Astrocyte of the spinal cord (primary cell): ENCODE measurements at regions not wholly inside any gene's neighbourhood (a gene's known extent, or its start where the extent isn't known, plus 50 kb on each side); places are given as distances from the start of the nearest gene placed in this dataset.

Source experiments
- DNase-seq: peaks from one replicate; pipeline ENCODE4 v3.0.0; 2011; ENCODE audit warnings: low read depth, low spot score
- H3K4me3 ChIP-seq: 2 replicates; pipeline ENCODE4 v1.5.1; 2011; ENCODE audit warnings: low read depth, mild to moderate bottlenecking, low read length, moderate library complexity
- CTCF ChIP-seq: IDR thresholded peaks from 2 replicates; pipeline ENCODE4 v1.5.1; 2012; ENCODE audit warnings: low read depth, mild to moderate bottlenecking, low read length, inconsistent platforms
- in situ Hi-C: cut with HindIII; loops from 2 replicates; pipeline ENCODE4 v1.10.0; 2017; ENCODE audit warnings: low sequenced_read_pairs

- in situ Hi-C loops = no loop called here
These were observed 230.8 kb upstream of the CST7 start for GRCh38 chr20:24718277-24718676.

GRCh38 chr20:24718696-24719095 lies 230.4 kb upstream of the CST7 start:
- no peak for DNase-seq
- in situ Hi-C loops = no loop called here
- no peak for TF ChIP-seq CTCF
- no peak overlapping the region for H3K4me3 ChIP-seq

More at GRCh38 chr20:24718277-24718676, 230.8 kb upstream of the CST7 start:
- no peak for DNase-seq
- H3K4me3 ChIP-seq = no peak overlapping the region
- no peak for TF ChIP-seq CTCF

GRCh38 chr20:24720957-24721356 lies 228.1 kb upstream of the CST7 start:
- DNase-seq = no peak
- in situ Hi-C loops = no loop called here
- no peak for TF ChIP-seq CTCF

GRCh38 chr20:24721891-24722568 lies 227.0 kb upstream of the CST7 start:
- TF ChIP-seq CTCF = no peak
- in situ Hi-C loops = no loop called here
- no peak overlapping the region for H3K4me3 ChIP-seq
- DNase-seq = no peak

More at GRCh38 chr20:24720957-24721356, 228.1 kb upstream of the CST7 start:
- no peak overlapping the region for H3K4me3 ChIP-seq

GRCh38 chr20:24722586-24722985 lies 226.5 kb upstream of the CST7 start:
- in situ Hi-C loops = no loop called here
- no peak for TF ChIP-seq CTCF
- no peak overlapping the region for H3K4me3 ChIP-seq
- no peak for DNase-seq

- no peak overlapping the region for H3K4me3 ChIP-seq
- no peak for TF ChIP-seq CTCF
These were observed 225.9 kb upstream of the CST7 start for GRCh38 chr20:24723186-24723585.

More at GRCh38 chr20:24723186-24723585, 225.9 kb upstream of the CST7 start:
- DNase-seq = no peak
- in situ Hi-C loops = no loop called here
